Fibroblast of peridontal ligament (primary cell): ENCODE measurements at regions not wholly inside any gene's neighbourhood (a gene's known extent, or its start where the extent isn't known, plus 50 kb on each side); places are given as distances from the start of the nearest gene placed in this dataset.
"Not testable (repeated sequence)": the region's sequence is repeated elsewhere in the genome, so short reads cannot be mapped to it uniquely, and the experiment has no call there.

Source experiments
- DNase-seq: peaks from one replicate; pipeline ENCODE4 v3.0.0-alpha.2; 2010; ENCODE audit errors: extremely low read depth

- DNase-seq: peak; percentile 3
Observed at GRCh38 chr14:48725051-48725734, 861.0 kb downstream of the RPS29 start.

- no peak for DNase-seq
Observed at GRCh38 chr14:48723841-48724495, 862.2 kb downstream of the RPS29 start.

GRCh38 chr14:48714366-48714765, 871.8 kb downstream of the RPS29 start:
- no peak for DNase-seq

- DNase-seq: no peak
Observed at GRCh38 chr14:48710133-48710532, 876.0 kb downstream of the RPS29 start.

GRCh38 chr14:48709277-48709785, 876.8 kb downstream of the RPS29 start:
- no peak for DNase-seq

GRCh38 chr14:48704639-48705038, 881.5 kb downstream of the RPS29 start:
- DNase-seq: no peak

- no peak for DNase-seq
Observed at GRCh38 chr14:48703728-48704467, 882.3 kb downstream of the RPS29 start.

GRCh38 chr14:48697362-48697761, 888.8 kb downstream of the RPS29 start:
- DNase-seq: not testable (repeated sequence)

- DNase-seq: no peak
Observed at GRCh38 chr14:48693793-48694192, 892.4 kb downstream of the RPS29 start.

GRCh38 chr14:48690349-48690748, 895.8 kb downstream of the RPS29 start:
- DNase-seq: no peak

GRCh38 chr14:48686650-48687049, 899.5 kb downstream of the RPS29 start:
- DNase-seq: no peak

- DNase-seq: no peak
Observed at GRCh38 chr14:48672506-48672905, 913.7 kb downstream of the RPS29 start.

GRCh38 chr14:48670939-48671338, 915.2 kb downstream of the RPS29 start:
- no peak for DNase-seq

GRCh38 chr14:48665077-48665784, 920.9 kb downstream of the RPS29 start:
- DNase-seq: no peak

GRCh38 chr14:48643241-48643640, 942.9 kb downstream of the RPS29 start:
- DNase-seq: no peak

- DNase-seq: no peak
Observed at GRCh38 chr14:48628870-48629269, 953.5 kb upstream of the MDGA2 start.

- DNase-seq: no peak
Observed at GRCh38 chr14:48622980-48623379, 947.6 kb upstream of the MDGA2 start.

- DNase-seq: no peak
Observed at GRCh38 chr14:48618057-48618456, 942.7 kb upstream of the MDGA2 start.

- DNase-seq: no peak
Observed at GRCh38 chr14:48616931-48617330, 941.5 kb upstream of the MDGA2 start.

GRCh38 chr14:48615618-48616017, 940.2 kb upstream of the MDGA2 start:
- no peak for DNase-seq

GRCh38 chr14:48614003-48614402, 938.6 kb upstream of the MDGA2 start:
- DNase-seq: no peak

- not testable (repeated sequence) for DNase-seq
Observed at GRCh38 chr14:48606960-48607359, 931.6 kb upstream of the MDGA2 start.
